Common myeloid progenitor, CD34-positive (primary cell): ENCODE measurements at regions not wholly inside any gene's neighbourhood (a gene's known extent, or its start where the extent isn't known, plus 50 kb on each side); places are given as distances from the start of the nearest gene placed in this dataset.

Experiments
- CTCF ChIA-PET: fragments of 350-600 bp; sonication (Branson Sonifier 250); formaldehyde crosslinking; loops from one replicate; lab custom pipeline; 2021; ENCODE audit warnings: antibody characterized with exemption; lab: Charles Lee
- POLR2A ChIA-PET: fragments of 350-600 bp; sonication (Branson Sonifier 250); formaldehyde crosslinking; loops from one replicate; lab custom pipeline; 2021; ENCODE audit warnings: antibody characterized with exemption; lab: Charles Lee
- DNase-seq, 3 donors: peaks; one replicate each; pipeline versions ENCODE4 v3.0.0 to v3.0.0-alpha.2; 2013
- H3K27ac ChIP-seq, 2 experiments: 1 replicate in 1 of 2; 2 replicates in 1 of 2; pipeline ENCODE4 v1.7.0; 2013; ENCODE audit warnings: inconsistent platforms in 2 of 2, low read length in 2 of 2, mild to moderate bottlenecking in 2 of 2, low read depth in 1 of 2, moderate library complexity in 1 of 2; ENCODE audit not compliant: severe bottlenecking in 2 of 2, insufficient read depth in 1 of 2, poor library complexity in 1 of 2
- H3K27me3 ChIP-seq, 5 experiments: replicated peaks in 2 of 5; 1 replicate in 3 of 5; 2 replicates in 2 of 5; pipeline versions ENCODE4 v1.6.1 to v1.7.0; 2013; ENCODE audit warnings: low read length in 4 of 5, mild to moderate bottlenecking in 2 of 5, moderate library complexity in 2 of 5, inconsistent platforms in 1 of 5; ENCODE audit not compliant: insufficient read depth in 5 of 5, control insufficient read depth in 4 of 5
- H3K36me3 ChIP-seq, 4 experiments: 1 replicate in 2 of 4; 2 replicates in 2 of 4; pipeline versions ENCODE4 v1.6.1 to v1.7.0; 2013; ENCODE audit warnings: low read length in 3 of 4, control low read depth in 1 of 4, mild to moderate bottlenecking in 1 of 4; ENCODE audit not compliant: control insufficient read depth in 4 of 4, insufficient read depth in 4 of 4
- H3K4me1 ChIP-seq, 4 experiments: 1 replicate in 3 of 4; 2 replicates in 1 of 4; pipeline versions ENCODE4 v1.6.1 to v1.7.1; 2013; ENCODE audit warnings: low read length in 3 of 4, mild to moderate bottlenecking in 3 of 4, control low read depth in 1 of 4, inconsistent platforms in 1 of 4, moderate library complexity in 1 of 4; ENCODE audit not compliant: control insufficient read depth in 4 of 4, insufficient read depth in 4 of 4; ENCODE audit errors: control extremely low read depth in 1 of 4
- H3K4me3 ChIP-seq, 7 experiments: 1 replicate in 4 of 7; 2 replicates in 3 of 7; pipeline versions ENCODE4 v1.5.1 to v1.7.0; 2013; ENCODE audit warnings: mild to moderate bottlenecking in 7 of 7, low read length in 6 of 7, moderate library complexity in 6 of 7, inconsistent platforms in 2 of 7, low read depth in 2 of 7, control low read depth in 1 of 7; ENCODE audit not compliant: insufficient read depth in 4 of 7, control insufficient read depth in 1 of 7; ENCODE audit errors: extremely low read depth in 1 of 7
- H3K9me3 ChIP-seq, 5 experiments: 1 replicate in 4 of 5; 2 replicates in 1 of 5; pipeline versions ENCODE4 v1.6.1 to v1.7.1; 2013; ENCODE audit warnings: low read length in 4 of 5, mild to moderate bottlenecking in 2 of 5, inconsistent platforms in 1 of 5, low read depth in 1 of 5, moderate library complexity in 1 of 5; ENCODE audit not compliant: control insufficient read depth in 4 of 5, insufficient read depth in 2 of 5; ENCODE audit errors: control extremely low read depth in 1 of 5
- WGBS: methylation state at CpG from one replicate; pipeline ENCODE4 v1.1.5; 2013; ENCODE audit not compliant: insufficient coverage; 5-methylcytosine and 5-hydroxymethylcytosine counted together

DNA sequence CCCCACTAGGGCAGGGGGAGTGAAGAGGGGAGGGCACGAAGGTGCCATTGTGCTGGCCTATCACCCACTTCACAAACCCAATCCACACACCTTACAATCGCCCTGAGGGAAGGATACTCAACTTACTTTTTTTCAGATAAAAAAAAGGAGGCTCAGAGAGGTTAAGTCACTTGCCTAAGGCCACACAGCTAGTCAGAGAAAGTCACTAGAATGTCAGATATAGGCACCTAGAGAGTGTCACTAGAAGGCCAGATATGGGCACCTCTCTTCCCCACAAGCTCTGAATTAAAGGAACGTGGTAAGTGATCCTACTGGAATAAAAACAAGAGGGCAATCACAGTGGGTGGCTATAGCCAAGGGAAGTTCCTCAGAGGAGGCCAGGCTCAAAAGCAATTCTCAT lies 204.5 kb upstream of the ASIC2 start:
- Histone ChIP-seq H3K36me3 (no peaks in the 10 kb centered on the region), H3K4me1 (no peaks in the 10 kb centered on the region), H3K27ac (no peak overlapping the region), H3K9me3 (no peaks in the 10 kb centered on the region), H3K4me3 (no peak overlapping the region), H3K27me3 (peaks cover 0 to 6% (median 0%) of the 10 kb centered on the region in 5 experiments)
- ChIA-PET CTCF (no interaction called here), POLR2A (no interaction called here)
- no peak for DNase-seq
- WGBS: 80% methylated on average over 1 of the region's 3 CpGs

- ChIA-PET POLR2A (no interaction called here), CTCF (no interaction called here)
- DNase-seq: no peak
- Histone ChIP-seq H3K9me3 (peaks cover 0 to 2% (median 0%) of the 10 kb centered on the region in 5 experiments), H3K27ac (no peak overlapping the region), H3K4me3 (no peak overlapping the region), H3K27me3 (peaks cover 0 to 6% (median 4%) of the 10 kb centered on the region in 5 experiments), H3K36me3 (no peaks in the 10 kb centered on the region), H3K4me1 (no peaks in the 10 kb centered on the region)
- WGBS: 75% methylated on average over 5 of the region's 6 CpGs
These were observed 205.0 kb upstream of the ASIC2 start for GRCh38 chr17:33498069-33498468.

GRCh38 chr17:33499040-33499439 lies 205.9 kb upstream of the ASIC2 start:
- no peak overlapping the region for H3K4me3 ChIP-seq
- H3K27me3 ChIP-seq: peaks cover 0 to 14% (median 6%) of the 10 kb centered on the region in 5 experiments
- no peaks in the 10 kb centered on the region for H3K36me3 ChIP-seq
- no peaks in the 10 kb centered on the region for H3K4me1 ChIP-seq
- CTCF ChIA-PET: no interaction called here
- H3K27ac ChIP-seq: no peak overlapping the region
- H3K9me3 ChIP-seq: peaks cover 0 to 3% (median 0%) of the 10 kb centered on the region in 5 experiments
- no peak for DNase-seq
- POLR2A ChIA-PET: no interaction called here

GRCh38 chr17:33500151-33500550 lies 207.1 kb upstream of the ASIC2 start:
- DNase-seq: no peak
- 92% methylated on average over 2 of the region's 3 CpGs for WGBS
- peaks cover 0 to 3% (median 0%) of the 10 kb centered on the region in 5 experiments for H3K9me3 ChIP-seq
- H3K4me3 ChIP-seq: no peak overlapping the region
- H3K4me1 ChIP-seq: no peaks in the 10 kb centered on the region
- H3K27ac ChIP-seq: no peak overlapping the region
- POLR2A ChIA-PET: no interaction called here
- CTCF ChIA-PET: no interaction called here
- no peaks in the 10 kb centered on the region for H3K36me3 ChIP-seq
- H3K27me3 ChIP-seq: peaks cover 0 to 19% (median 8%) of the 10 kb centered on the region in 5 experiments

GRCh38 chr17:33501185-33501584 lies 208.1 kb upstream of the ASIC2 start:
- WGBS: 95% methylated on average over 6 of the region's 6 CpGs
- Histone ChIP-seq H3K9me3 (peaks cover 0 to 3% (median 0%) of the 10 kb centered on the region in 5 experiments), H3K4me1 (no peaks in the 10 kb centered on the region), H3K36me3 (no peaks in the 10 kb centered on the region), H3K27me3 (peaks cover 0 to 19% (median 9%) of the 10 kb centered on the region in 5 experiments), H3K27ac (no peak overlapping the region), H3K4me3 (no peak overlapping the region)
- no peak for DNase-seq
- ChIA-PET POLR2A (no interaction called here), CTCF (no interaction called here)

GRCh38 chr17:33504571-33504970 lies 211.5 kb upstream of the ASIC2 start:
- no peak overlapping the region for H3K27ac ChIP-seq
- 100% methylated on average over 2 of the region's 2 CpGs for WGBS
- H3K27me3 ChIP-seq: peaks cover 5 to 23% (median 9%) of the 10 kb centered on the region in 5 experiments
- H3K9me3 ChIP-seq: peaks cover 0 to 3% (median 0%) of the 10 kb centered on the region in 5 experiments
- DNase-seq: no peak
- peaks cover 0 to 9% (median 0%) of the 10 kb centered on the region in 4 experiments for H3K4me1 ChIP-seq
- CTCF ChIA-PET: interaction anchor here (1.0 kb wide), 1 partner anchor 15 kb away, joined by 3 read pairs; no protein-coding TSS in a partner anchor
- POLR2A ChIA-PET: no interaction called here
- no peaks in the 10 kb centered on the region for H3K36me3 ChIP-seq
- no peak overlapping the region for H3K4me3 ChIP-seq

DNA sequence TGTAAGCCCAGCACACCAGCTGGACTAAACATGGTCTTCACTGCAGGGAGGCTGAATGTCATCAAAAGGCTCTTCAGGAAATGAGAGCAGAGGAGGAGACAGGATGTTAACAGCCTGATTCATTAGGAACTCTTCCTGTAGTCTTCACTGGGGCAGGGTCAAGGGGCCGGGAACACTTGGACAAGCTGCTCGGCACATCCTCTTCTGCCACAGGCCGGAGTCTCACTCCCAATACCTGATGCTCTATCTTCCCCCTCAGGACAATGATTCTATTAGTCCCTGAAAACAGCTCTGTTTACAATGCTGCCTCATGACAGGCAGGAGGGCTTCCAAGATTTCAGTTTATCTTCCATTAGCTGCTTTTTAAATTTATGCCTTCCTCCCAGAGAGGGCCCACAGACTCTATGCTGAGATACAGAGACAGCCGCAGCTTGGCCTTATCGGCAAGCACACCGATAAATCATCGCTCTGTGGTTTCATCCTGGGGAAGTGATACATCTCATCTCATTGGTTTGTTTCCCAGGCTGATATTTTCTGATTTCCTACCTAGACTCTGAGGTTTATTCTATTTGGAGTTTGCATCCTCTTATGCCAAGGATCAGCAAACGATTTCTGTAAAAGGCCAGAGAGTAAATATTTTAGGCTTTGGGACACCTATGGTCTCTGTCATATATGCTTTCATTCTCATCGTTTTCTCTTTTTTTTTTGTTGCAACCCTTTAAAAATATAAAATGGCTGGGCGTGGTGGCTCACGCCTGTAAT lies 214.0 kb upstream of the ASIC2 start:
- Histone ChIP-seq H3K4me1 (peaks cover 0 to 9% (median 0%) of the 10 kb centered on the region in 4 experiments), H3K4me3 (no peak overlapping the region), H3K9me3 (peaks cover 0 to 3% (median 0%) of the 10 kb centered on the region in 5 experiments), H3K27me3 (peaks cover 5 to 24% (median 9%) of the 10 kb centered on the region in 5 experiments), H3K36me3 (no peaks in the 10 kb centered on the region), H3K27ac (no peak overlapping the region)
- WGBS: 51% methylated on average over 8 of the region's 11 CpGs
- DNase-seq: peak; percentile 50 to 82 (median 70)
- CTCF ChIA-PET: no interaction called here
- POLR2A ChIA-PET: no interaction called here
